Endodermal cell (in vitro differentiated cells): ENCODE measurements at regions not wholly inside any gene's neighbourhood (a gene's known extent, or its start where the extent isn't known, plus 50 kb on each side); places are given as distances from the start of the nearest gene placed in this dataset.

Source experiments
- DNase-seq: peaks from one replicate; pipeline ENCODE4 v3.0.0-alpha.2; 2017
- H3K27ac ChIP-seq: 2 replicates; pipeline ENCODE4 v1.5.1; 2013; ENCODE audit warnings: mild to moderate bottlenecking, low read depth, low read length, moderate library complexity
- H3K27me3 ChIP-seq: 2 replicates; pipeline ENCODE4 v1.6.1; 2013; ENCODE audit warnings: mild to moderate bottlenecking, low read length, moderate library complexity; ENCODE audit not compliant: insufficient read depth, control insufficient read depth, poor library complexity, severe bottlenecking
- H3K36me3 ChIP-seq: 2 replicates; pipeline ENCODE4 v1.7.0; 2013; ENCODE audit warnings: mild to moderate bottlenecking, low read length, moderate library complexity; ENCODE audit not compliant: control insufficient read depth, insufficient read depth
- H3K4me1 ChIP-seq: one replicate; pipeline ENCODE4 v1.7.0; 2013; ENCODE audit warnings: low read length; ENCODE audit not compliant: control insufficient read depth, insufficient read depth
- H3K4me3 ChIP-seq: 2 replicates; pipeline ENCODE4 v1.5.1; 2013; ENCODE audit warnings: mild to moderate bottlenecking, low read length, moderate library complexity
- H3K9ac ChIP-seq: 2 replicates; pipeline ENCODE4 v1.6.1; 2013; ENCODE audit warnings: mild to moderate bottlenecking, low read length, moderate library complexity; ENCODE audit not compliant: poor library complexity, severe bottlenecking; ENCODE audit errors: extremely low read depth
- H3K9me3 ChIP-seq: 2 replicates; pipeline ENCODE4 v1.6.1; 2013; ENCODE audit warnings: mild to moderate bottlenecking, low read length, moderate library complexity; ENCODE audit not compliant: control insufficient read depth
- H3K27ac Mint-ChIP-seq: 2 replicates; pipeline ENCODE4 v1.8.0; 2020; ENCODE audit warnings: mixed read lengths
- H3K27me3 Mint-ChIP-seq: 2 replicates; pipeline ENCODE4 v1.8.0; 2021; ENCODE audit warnings: mild to moderate bottlenecking, mixed read lengths; ENCODE audit not compliant: insufficient read depth
- H3K36me3 Mint-ChIP-seq: 2 replicates; pipeline ENCODE4 v1.8.0; 2020; ENCODE audit warnings: low read depth, mixed read lengths
- H3K4me1 Mint-ChIP-seq: 2 replicates; pipeline ENCODE4 v1.8.0; 2020; ENCODE audit warnings: mixed read lengths
- H3K4me3 Mint-ChIP-seq: 2 replicates; pipeline ENCODE4 v1.8.0; 2020; ENCODE audit warnings: mild to moderate bottlenecking, moderate library complexity, mixed read lengths
- H3K9me3 Mint-ChIP-seq: 2 replicates; pipeline ENCODE4 v1.8.0; 2020; ENCODE audit warnings: mild to moderate bottlenecking, mixed read lengths
- WGBS, 2 experiments: methylation state at CpG; one replicate each; pipeline versions ENCODE4 v1.1.5 to v1.1.7; 2013; ENCODE audit warnings: missing lambda C conversion rate in 2 of 2, mixed read lengths in 1 of 2; ENCODE audit not compliant: insufficient coverage in 1 of 2, insufficient read length in 1 of 2; 5-methylcytosine and 5-hydroxymethylcytosine counted together
- TF ChIP-seq, protein P1 (sequence below): fragments of 200-600 bp; sonication (generic); conservative IDR thresholded peaks from 2 replicates; pipeline ENCODE4 v1.5.0; 2021; ENCODE audit warnings: antibody characterized with exemption, mild to moderate bottlenecking

DNA sequence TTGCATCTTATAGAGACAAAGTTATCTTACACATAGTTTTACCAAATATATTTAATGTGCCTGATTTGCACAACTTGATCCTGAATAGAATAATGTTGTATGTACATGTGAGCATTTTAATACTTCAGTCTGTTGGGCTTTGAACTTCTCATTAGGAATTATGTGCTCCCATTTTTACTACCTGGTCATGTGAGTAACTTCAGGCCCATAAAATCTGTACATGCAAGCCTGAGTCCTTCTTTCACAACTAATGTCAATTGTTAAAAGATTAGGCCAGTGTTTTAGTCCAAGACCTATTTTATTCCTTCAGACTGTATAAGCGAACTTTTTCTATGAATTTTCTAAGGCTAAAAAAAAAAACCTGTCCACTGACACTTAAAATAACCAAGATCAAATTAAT, 715.4 kb downstream of the CDH8 start:
- DNase-seq = no peak
- Mint-ChIP-seq H3K36me3 (no peaks in the 10 kb centered on the region), H3K4me3 (no peak overlapping the region), H3K27ac (no peak overlapping the region), H3K27me3 (no peaks in the 10 kb centered on the region), H3K9me3 (no peaks in the 10 kb centered on the region), H3K4me1 (peaks cover 7% of the 10 kb centered on the region)
- H3K4me1 ChIP-seq = no peaks in the 10 kb centered on the region
- H3K27ac ChIP-seq = no peak overlapping the region
- 100% methylated on average over 1 of the region's 1 CpG; no CpG with 5 or more reads in 1 of the 2 experiments for WGBS, 2 experiments
- no peaks in the 10 kb centered on the region for H3K9me3 ChIP-seq
- H3K36me3 ChIP-seq = no peaks in the 10 kb centered on the region
- TF ChIP-seq, protein P1, sequence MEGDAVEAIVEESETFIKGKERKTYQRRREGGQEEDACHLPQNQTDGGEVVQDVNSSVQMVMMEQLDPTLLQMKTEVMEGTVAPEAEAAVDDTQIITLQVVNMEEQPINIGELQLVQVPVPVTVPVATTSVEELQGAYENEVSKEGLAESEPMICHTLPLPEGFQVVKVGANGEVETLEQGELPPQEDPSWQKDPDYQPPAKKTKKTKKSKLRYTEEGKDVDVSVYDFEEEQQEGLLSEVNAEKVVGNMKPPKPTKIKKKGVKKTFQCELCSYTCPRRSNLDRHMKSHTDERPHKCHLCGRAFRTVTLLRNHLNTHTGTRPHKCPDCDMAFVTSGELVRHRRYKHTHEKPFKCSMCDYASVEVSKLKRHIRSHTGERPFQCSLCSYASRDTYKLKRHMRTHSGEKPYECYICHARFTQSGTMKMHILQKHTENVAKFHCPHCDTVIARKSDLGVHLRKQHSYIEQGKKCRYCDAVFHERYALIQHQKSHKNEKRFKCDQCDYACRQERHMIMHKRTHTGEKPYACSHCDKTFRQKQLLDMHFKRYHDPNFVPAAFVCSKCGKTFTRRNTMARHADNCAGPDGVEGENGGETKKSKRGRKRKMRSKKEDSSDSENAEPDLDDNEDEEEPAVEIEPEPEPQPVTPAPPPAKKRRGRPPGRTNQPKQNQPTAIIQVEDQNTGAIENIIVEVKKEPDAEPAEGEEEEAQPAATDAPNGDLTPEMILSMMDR = no peak
- no peak overlapping the region for H3K4me3 ChIP-seq
- H3K9ac ChIP-seq = no peak overlapping the region
- no peaks in the 10 kb centered on the region for H3K27me3 ChIP-seq

DNA sequence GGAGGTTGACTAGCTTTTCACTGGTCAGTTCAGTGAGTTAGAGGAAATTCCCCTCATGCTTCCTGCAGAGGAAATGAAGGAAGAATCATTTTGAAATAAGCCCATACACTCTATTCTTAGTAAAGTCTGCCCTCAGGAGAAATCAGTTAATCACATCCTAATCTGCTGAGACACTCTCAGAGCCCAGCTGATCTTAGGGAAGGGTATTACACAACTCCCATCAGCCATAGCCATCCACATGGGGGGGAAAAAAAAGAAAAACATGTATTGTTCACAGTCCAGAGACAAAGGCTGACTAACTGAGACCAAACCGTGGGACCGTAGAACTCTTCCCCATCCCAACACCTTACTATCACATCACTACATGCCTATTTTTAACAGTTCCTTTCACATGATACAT, 722.3 kb downstream of the CDH8 start:
- H3K9me3 Mint-ChIP-seq = no peaks in the 10 kb centered on the region
- no peak overlapping the region for H3K4me3 Mint-ChIP-seq
- Histone ChIP-seq H3K36me3 (no peaks in the 10 kb centered on the region), H3K9me3 (no peaks in the 10 kb centered on the region), H3K27me3 (no peaks in the 10 kb centered on the region), H3K9ac (no peak overlapping the region), H3K4me1 (no peaks in the 10 kb centered on the region), H3K4me3 (no peak overlapping the region), H3K27ac (no peak overlapping the region)
- TF ChIP-seq, protein P1 = no peak
- H3K27me3 Mint-ChIP-seq = no peaks in the 10 kb centered on the region
- H3K4me1 Mint-ChIP-seq = no peaks in the 10 kb centered on the region
- 92% methylated on average over 2 of the region's 2 CpGs; no CpG with 5 or more reads in 1 of the 2 experiments for WGBS, 2 experiments
- no peak overlapping the region for H3K27ac Mint-ChIP-seq
- DNase-seq = no peak
- H3K36me3 Mint-ChIP-seq = no peaks in the 10 kb centered on the region

DNA sequence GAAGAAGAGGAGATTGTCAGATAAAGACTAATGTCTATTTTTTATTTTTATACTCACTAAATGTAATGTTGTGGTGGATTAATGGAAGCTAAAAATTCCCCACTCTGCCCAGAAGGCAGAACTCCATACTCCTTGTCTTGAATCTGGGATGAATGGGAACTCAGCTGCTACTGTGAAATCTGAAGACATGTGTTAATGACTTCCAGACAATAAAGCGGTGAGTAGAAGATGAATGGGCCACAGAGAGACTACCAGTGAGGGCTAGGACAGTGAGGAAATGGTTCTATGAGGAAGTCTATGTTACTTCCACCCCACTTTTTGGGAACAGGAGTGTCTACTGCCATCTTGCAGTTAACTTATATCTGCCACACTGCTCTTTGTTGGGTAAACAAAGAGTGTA, 726.9 kb downstream of the CDH8 start:
- H3K36me3 ChIP-seq = no peaks in the 10 kb centered on the region
- TF ChIP-seq, protein P1 = no peak
- Mint-ChIP-seq H3K4me1 (no peaks in the 10 kb centered on the region), H3K9me3 (no peaks in the 10 kb centered on the region), H3K4me3 (no peak overlapping the region), H3K36me3 (no peaks in the 10 kb centered on the region), H3K27ac (no peak overlapping the region), H3K27me3 (no peaks in the 10 kb centered on the region)
- DNase-seq = no peak
- no peak overlapping the region for H3K27ac ChIP-seq
- no peaks in the 10 kb centered on the region for H3K4me1 ChIP-seq
- H3K4me3 ChIP-seq = no peak overlapping the region
- H3K9ac ChIP-seq = no peak overlapping the region
- 71 to 95% methylated on average over 1 of the region's 1 CpG for WGBS, 2 experiments
- H3K9me3 ChIP-seq = no peaks in the 10 kb centered on the region
- no peaks in the 10 kb centered on the region for H3K27me3 ChIP-seq
